Calu3 (cell line): ENCODE measurements at regions not wholly inside any gene's neighbourhood (a gene's known extent, or its start where the extent isn't known, plus 50 kb on each side); places are given as distances from the start of the nearest gene placed in this dataset.
"Not testable (repeated sequence)": the region's sequence is repeated elsewhere in the genome, so short reads cannot be mapped to it uniquely, and the experiment has no call there.

Experiments
- BruUV-seq: library from RNA; stranded (reverse); fragments of 400-500 nt; replicated peaks from 2 replicates; lab custom pipeline; 2021; lab: Mats Ljungman, UMichigan
- CTCF ChIA-PET: fragments of 300-600 bp; sonication (Branson Sonifier 250); formaldehyde crosslinking; loops from one replicate; lab custom pipeline; 2022; ENCODE audit warnings: antibody characterized with exemption; lab: Charles Lee
- DNase-seq: peaks from one replicate; pipeline ENCODE4 v3.0.0; 2022
- H3K27ac Mint-ChIP-seq: one replicate; pipeline ENCODE4 v1.8.0; 2022; ENCODE audit warnings: mixed read lengths; ENCODE audit not compliant: unreplicated experiment
- H3K27me3 Mint-ChIP-seq: one replicate; pipeline ENCODE4 v1.8.0; 2022; ENCODE audit warnings: mixed read lengths; ENCODE audit not compliant: unreplicated experiment
- H3K36me3 Mint-ChIP-seq: one replicate; pipeline ENCODE4 v1.8.0; 2022; ENCODE audit warnings: mild to moderate bottlenecking, moderate library complexity, mixed read lengths; ENCODE audit not compliant: insufficient read depth, unreplicated experiment
- H3K4me1 Mint-ChIP-seq: one replicate; pipeline ENCODE4 v1.8.0; 2022; ENCODE audit warnings: mild to moderate bottlenecking, low read depth, mixed read lengths; ENCODE audit not compliant: unreplicated experiment
- H3K4me3 Mint-ChIP-seq: one replicate; pipeline ENCODE4 v1.8.0; 2022; ENCODE audit warnings: mild to moderate bottlenecking, low read depth, moderate library complexity, mixed read lengths; ENCODE audit not compliant: unreplicated experiment
- H3K9me3 Mint-ChIP-seq: one replicate; pipeline ENCODE4 v1.8.0; 2022; ENCODE audit warnings: low read depth, mixed read lengths; ENCODE audit not compliant: unreplicated experiment
- CTCF ChIP-seq: fragments of 200-600 bp; IDR thresholded peaks from one replicate; pipeline ENCODE4 v1.8.0; 2022; ENCODE audit warnings: antibody characterized with exemption; ENCODE audit not compliant: unreplicated experiment
- intact Hi-C: fragments of 100-400 bp; cut with micrococcal nuclease; formaldehyde crosslinking; loops from one replicate; pipeline ENCODE4 v1.10.0; 2022; ENCODE audit not compliant: unreplicated experiment

- H3K4me1 Mint-ChIP-seq: no peaks in the 10 kb centered on the region
- CTCF ChIA-PET: interaction anchor here (0.6 kb wide), 1 partner anchor 117 kb away, joined by 3 read pairs; no protein-coding TSS in a partner anchor
- H3K27ac Mint-ChIP-seq: no peak overlapping the region
- H3K4me3 Mint-ChIP-seq: no peak overlapping the region
- BruUV-seq: no TSS peak
- peaks cover 6% of the 10 kb centered on the region for H3K9me3 Mint-ChIP-seq
- TF ChIP-seq CTCF: no peak
- H3K27me3 Mint-ChIP-seq: no peaks in the 10 kb centered on the region
- intact Hi-C loops: no loop called here
- no peaks in the 10 kb centered on the region for H3K36me3 Mint-ChIP-seq
- no peak for DNase-seq
Observed at GRCh38 chr4:129999156-129999555, 903.2 kb downstream of the C4orf33 start.

GRCh38 chr4:130008461-130008860 lies 912.5 kb downstream of the C4orf33 start:
- no peak for DNase-seq
- TF ChIP-seq CTCF: no peak
- Mint-ChIP-seq H3K36me3 (no peaks in the 10 kb centered on the region), H3K4me3 (no peak overlapping the region), H3K4me1 (no peaks in the 10 kb centered on the region), H3K27me3 (no peaks in the 10 kb centered on the region), H3K9me3 (no peaks in the 10 kb centered on the region), H3K27ac (no peak overlapping the region)
- CTCF ChIA-PET: no interaction called here
- no TSS peak for BruUV-seq
- intact Hi-C loops: no loop called here

- H3K9me3 Mint-ChIP-seq, H3K36me3 Mint-ChIP-seq, CTCF ChIA-PET, DNase-seq, H3K4me1 Mint-ChIP-seq, H3K27me3 Mint-ChIP-seq, intact Hi-C loops, H3K4me3 Mint-ChIP-seq, H3K27ac Mint-ChIP-seq, BruUV-seq: not testable (repeated sequence)
Observed at GRCh38 chr4:130012806-130013205, 916.9 kb downstream of the C4orf33 start.

- Mint-ChIP-seq H3K4me1 (no peaks in the 10 kb centered on the region), H3K27me3 (no peaks in the 10 kb centered on the region), H3K4me3 (no peak overlapping the region), H3K36me3 (no peaks in the 10 kb centered on the region), H3K27ac (no peak overlapping the region), H3K9me3 (no peaks in the 10 kb centered on the region)
- TF ChIP-seq CTCF: no peak
- CTCF ChIA-PET: no interaction called here
- intact Hi-C loops: no loop called here
- DNase-seq: no peak
- BruUV-seq: no TSS peak
Observed at GRCh38 chr4:130021706-130022105, 925.8 kb downstream of the C4orf33 start.

- no peaks in the 10 kb centered on the region for H3K9me3 Mint-ChIP-seq
Observed at GRCh38 chr4:130023088-130023487, 927.1 kb downstream of the C4orf33 start.

More at GRCh38 chr4:130023088-130023487, 927.1 kb downstream of the C4orf33 start:
- BruUV-seq: no TSS peak
- Mint-ChIP-seq H3K36me3 (no peaks in the 10 kb centered on the region), H3K4me1 (no peaks in the 10 kb centered on the region), H3K27me3 (no peaks in the 10 kb centered on the region), H3K27ac (no peak overlapping the region), H3K4me3 (no peak overlapping the region)
- CTCF ChIA-PET: no interaction called here
- TF ChIP-seq CTCF: no peak
- DNase-seq: no peak
- intact Hi-C loops: no loop called here
